Endothelial cell of umbilical vein (primary cell): ENCODE measurements at regions not wholly inside any gene's neighbourhood (a gene's known extent, or its start where the extent isn't known, plus 50 kb on each side); places are given as distances from the start of the nearest gene placed in this dataset.

ENCODE experiments used
- BruUV-seq: library from RNA; stranded (reverse); fragments of 400-500 nt; replicated peaks from 2 replicates; lab custom pipeline; 2021; lab: Mats Ljungman, UMichigan
- CTCF ChIA-PET: fragments of 300-600, 350-600 bp; sonication (Branson Sonifier 250); formaldehyde crosslinking; loops from one replicate; lab custom pipeline; 2021; ENCODE audit warnings: antibody characterized with exemption, inconsistent platforms; lab: Charles Lee
- POLR2A ChIA-PET: fragments of 300-600, 350-600 bp; sonication (Branson Sonifier 250); formaldehyde crosslinking; loops from one replicate; lab custom pipeline; 2021; ENCODE audit warnings: antibody characterized with exemption, inconsistent platforms; lab: Charles Lee
- DNase-seq: peaks from one replicate; pipeline ENCODE4 v3.0.0-alpha.2; 2011; ENCODE audit warnings: low read depth, low spot score
- FAIRE-seq: peaks from 2 replicates; lab custom pipeline; 2011; peaks lifted over from hg19 to GRCh38; lab: Jason Lieb, UNC
- H2AFZ ChIP-seq: 2 replicates; pipeline ENCODE4 v1.6.0; 2012; ENCODE audit warnings: low read depth, low read length, control low read depth, inconsistent platforms
- H3K27ac ChIP-seq: 2 replicates; pipeline ENCODE4 v1.5.1; 2011; ENCODE audit warnings: low read depth, mild to moderate bottlenecking, control low read depth, low read length, moderate library complexity; ENCODE audit not compliant: insufficient read depth
- H3K27me3 ChIP-seq, 2 experiments: 2 replicates each; pipeline versions ENCODE4 v1.6.0 to v1.6.1; 2011; ENCODE audit warnings: low read length in 2 of 2, mixed read lengths in 1 of 2; ENCODE audit not compliant: control insufficient read depth in 2 of 2, insufficient read depth in 2 of 2
- H3K36me3 ChIP-seq, 2 experiments: 2 replicates in 1 of 2; 3 replicates in 1 of 2; pipeline ENCODE4 v1.5.1; 2011; ENCODE audit warnings: low read length in 2 of 2, mild to moderate bottlenecking in 1 of 2, moderate library complexity in 1 of 2; ENCODE audit not compliant: control insufficient read depth in 2 of 2, insufficient read depth in 2 of 2; ENCODE audit errors: extremely low read depth in 1 of 2
- H3K4me1 ChIP-seq: 3 replicates; pipeline ENCODE4 v1.5.1; 2011; ENCODE audit warnings: mild to moderate bottlenecking, low read length; ENCODE audit not compliant: control insufficient read depth, insufficient read depth; ENCODE audit errors: extremely low read depth
- H3K4me2 ChIP-seq: 2 replicates; pipeline ENCODE4 v1.6.1; 2011; ENCODE audit warnings: low read length, control low read depth, mixed read lengths; ENCODE audit not compliant: insufficient read depth
- H3K4me3 ChIP-seq, 3 experiments: fragments of 200-600 bp in 1 of 3; sonication (generic), shearing (Covaris generic) in 1 of 3; replicated peaks in 1 of 3; 2 replicates each; pipeline ENCODE4 v1.5.1; 2011 to 2016; ENCODE audit warnings: control low read depth in 3 of 3, low read length in 3 of 3, mild to moderate bottlenecking in 2 of 3, inconsistent platforms in 1 of 3, low read depth in 1 of 3, moderate library complexity in 1 of 3; ENCODE audit not compliant: insufficient read depth in 1 of 3
- H3K79me2 ChIP-seq: 2 replicates; pipeline ENCODE4 v1.6.0; 2012; ENCODE audit warnings: low read length, inconsistent platforms; ENCODE audit not compliant: control insufficient read depth, insufficient read depth
- H3K9ac ChIP-seq: replicated peaks from 2 replicates; pipeline ENCODE3; 2011; ENCODE audit warnings: low read length, control low read depth; ENCODE audit not compliant: insufficient read depth; ENCODE audit errors: extremely low read depth
- H3K9me1 ChIP-seq: replicated peaks from 3 replicates; pipeline ENCODE4 v1.6.0; 2011; ENCODE audit warnings: mild to moderate bottlenecking, low read length; ENCODE audit not compliant: control insufficient read depth, insufficient read depth; ENCODE audit errors: extremely low read depth
- H3K9me3 ChIP-seq: replicated peaks from 2 replicates; pipeline ENCODE4 v1.5.1; 2012; ENCODE audit warnings: low read length, inconsistent platforms; ENCODE audit not compliant: control insufficient read depth, insufficient read depth
- H4K20me1 ChIP-seq: replicated peaks from 2 replicates; pipeline ENCODE3; 2011; ENCODE audit warnings: mild to moderate bottlenecking, low read length; ENCODE audit not compliant: control insufficient read depth, insufficient read depth; ENCODE audit errors: extremely low read depth
- CTCF ChIP-seq, 2 donors: IDR thresholded peaks; 1 replicate in 1 of 2; 2 replicates in 1 of 2; pipeline ENCODE4 v1.5.1; 2011; ENCODE audit warnings: low read length in 2 of 2, mild to moderate bottlenecking in 2 of 2, moderate library complexity in 2 of 2, control low read depth in 1 of 2, inconsistent platforms in 1 of 2, low read depth in 1 of 2; ENCODE audit not compliant: insufficient read depth in 1 of 2; ENCODE audit errors: extremely low read depth in 1 of 2
- EZH2 ChIP-seq: IDR thresholded peaks from 2 replicates; pipeline ENCODE4 v1.6.1; 2012; ENCODE audit warnings: borderline replicate concordance, low read depth, mild to moderate bottlenecking, moderate library complexity, low read length, inconsistent platforms; ENCODE audit not compliant: severe bottlenecking
- FOS ChIP-seq: IDR thresholded peaks from 2 replicates; pipeline ENCODE4 v1.6.1; 2011; ENCODE audit warnings: mild to moderate bottlenecking, low read length, moderate library complexity, borderline replicate concordance; ENCODE audit not compliant: insufficient read depth
- GATA2 ChIP-seq: IDR thresholded peaks from 2 replicates; pipeline ENCODE4 v1.7.0; 2011; ENCODE audit warnings: low read depth, mild to moderate bottlenecking, moderate library complexity, mixed read lengths, low read length; ENCODE audit not compliant: insufficient read length, insufficient read depth
- JUN ChIP-seq: IDR thresholded peaks from 2 replicates; pipeline ENCODE4 v1.6.1; 2011; ENCODE audit warnings: borderline replicate concordance, low read depth; ENCODE audit not compliant: insufficient read length, insufficient read depth
- MAX ChIP-seq: IDR thresholded peaks from 2 replicates; pipeline ENCODE4 v1.6.1; 2011; ENCODE audit not compliant: insufficient read depth, insufficient read length
- MYC ChIP-seq: IDR thresholded peaks from one replicate; pipeline ENCODE4 v1.6.1; 2011; ENCODE audit warnings: mild to moderate bottlenecking, low read depth, low read length
- POLR2A ChIP-seq: IDR thresholded peaks from 2 replicates; pipeline ENCODE4 v1.6.1; 2012; ENCODE audit warnings: low read depth, mild to moderate bottlenecking, control low read depth, low read length
- POLR2AphosphoS5 ChIP-seq: IDR thresholded peaks from 2 replicates; pipeline ENCODE4 v1.6.1; 2012; ENCODE audit warnings: low read depth, mild to moderate bottlenecking, control low read depth, low read length, moderate library complexity; ENCODE audit not compliant: insufficient read depth
- dilution Hi-C: fragments of 300-500 bp; cut with MboI; formaldehyde crosslinking; loops from one replicate; pipeline ENCODE4 v1.15.0; 2019; ENCODE audit warnings: low sequenced_read_pairs; ENCODE audit not compliant: extremely low pct_ligation_motif_present
- intact Hi-C: fragments of 100-400 bp; cut with micrococcal nuclease; formaldehyde crosslinking; loops from one replicate; pipeline ENCODE4 v1.10.0; 2022

GRCh38 chr1:208598021-208598420 is 353.8 kb upstream of the PLXNA2 start:
- FAIRE-seq, result no peak
- dilution Hi-C loops (no loop called here), intact Hi-C loops (no loop called here)
- no peak for DNase-seq
- H3K79me2 ChIP-seq, result no peaks in the 10 kb centered on the region
- no peaks in the 10 kb centered on the region for H3K36me3 ChIP-seq
- CTCF ChIA-PET, result no interaction called here
- no TSS peak for BruUV-seq
- H3K9me1 ChIP-seq, result no peaks in the 10 kb centered on the region
- no peaks in the 10 kb centered on the region for H3K27me3 ChIP-seq
- H3K9ac ChIP-seq, result no peak overlapping the region
- H4K20me1 ChIP-seq, result no peaks in the 10 kb centered on the region
- no peak overlapping the region for H2AFZ ChIP-seq
- no peaks in the 10 kb centered on the region for H3K9me3 ChIP-seq
- no peak overlapping the region for H3K4me3 ChIP-seq
- TF ChIP-seq MAX (no peak), POLR2A (no peak), JUN (no peak), CTCF (IDR thresholded peaks at IDR 0.05; ENCODE audit: extremely low read depth in 1 of 2, insufficient read depth in 1 of 2, low read depth in 1 of 2, low read length in 2 of 2) (no peak), EZH2 (no peak), MYC (no peak), GATA2 (no peak), POLR2AphosphoS5 (no peak), FOS (no peak)
- H3K27ac ChIP-seq, result no peak overlapping the region
- POLR2A ChIA-PET, result no interaction called here
- H3K4me2 ChIP-seq, result no peak overlapping the region
- no peaks in the 10 kb centered on the region for H3K4me1 ChIP-seq
